SK-N-SH treated with all-trans-retinoic acid at 6 μM for 48 hours (cell line): ENCODE measurements at regions not wholly inside any gene's neighbourhood (a gene's known extent, or its start where the extent isn't known, plus 50 kb on each side); places are given as distances from the start of the nearest gene placed in this dataset.

Source experiments
- ATAC-seq: fragments of 200-7000 bp; cut with Tn5 transposase; 3 replicates; pipeline ENCODE4 v1.9.1; 2020; ENCODE audit warnings: mild to moderate bottlenecking, moderate library complexity
- BACH2 ChIP-seq: fragments of 250-450 bp; sonication (Bioruptor Pico); IDR thresholded peaks from 2 replicates; pipeline ENCODE4 v1.9.0; 2021; ENCODE audit warnings: mild to moderate bottlenecking, borderline replicate concordance
- CREB5 ChIP-seq: fragments of 250-450 bp; sonication (Bioruptor Pico); IDR thresholded peaks from 2 replicates; pipeline ENCODE4 v1.5.1; 2020; ENCODE audit warnings: low read depth, mild to moderate bottlenecking, moderate library complexity
- CSRNP3 ChIP-seq: fragments of 250-450 bp; sonication (Bioruptor Pico); IDR thresholded peaks from 2 replicates; pipeline ENCODE4 v1.5.1; 2021; ENCODE audit warnings: mild to moderate bottlenecking, moderate library complexity
- ESRRG ChIP-seq: fragments of 250-450 bp; sonication (Bioruptor Pico); IDR thresholded peaks from 2 replicates; pipeline ENCODE4 v1.6.1; 2021; ENCODE audit warnings: mild to moderate bottlenecking
- GLIS3 ChIP-seq: fragments of 250-450 bp; sonication (Bioruptor Pico); IDR thresholded peaks from 2 replicates; pipeline ENCODE4 v1.5.0; 2020; ENCODE audit warnings: mild to moderate bottlenecking, moderate library complexity
- POU6F1 ChIP-seq: fragments of 250-450 bp; sonication (Bioruptor Pico); IDR thresholded peaks from 2 replicates; pipeline ENCODE4 v1.8.0; 2021; ENCODE audit warnings: low read depth, mild to moderate bottlenecking, moderate library complexity, borderline replicate concordance
- PPARA ChIP-seq: fragments of 250-450 bp; sonication (Bioruptor Pico); IDR thresholded peaks from 2 replicates; pipeline ENCODE4 v1.5.0; 2020; ENCODE audit warnings: mild to moderate bottlenecking, borderline replicate concordance
- RARB ChIP-seq: fragments of 250-450 bp; sonication (Bioruptor Pico); IDR thresholded peaks from 2 replicates; pipeline ENCODE4 v1.8.0; 2021; ENCODE audit warnings: mild to moderate bottlenecking, moderate library complexity
- SNAI2 ChIP-seq: fragments of 250-450 bp; sonication (Bioruptor Pico); IDR thresholded peaks from 2 replicates; pipeline ENCODE4 v1.5.0; 2020; ENCODE audit warnings: mild to moderate bottlenecking, moderate library complexity
- TOX ChIP-seq: fragments of 250-450 bp; sonication (Bioruptor Pico); IDR thresholded peaks from 2 replicates; pipeline ENCODE4 v1.8.0; 2021; ENCODE audit warnings: mild to moderate bottlenecking, moderate library complexity, borderline replicate concordance
- TSHZ2 ChIP-seq: fragments of 250-450 bp; sonication (Bioruptor Pico); IDR thresholded peaks from 2 replicates; pipeline ENCODE4 v1.5.0; 2020; ENCODE audit warnings: mild to moderate bottlenecking, moderate library complexity
- ZC3H10 ChIP-seq: fragments of 250-450 bp; sonication (Bioruptor Pico); IDR thresholded peaks from 2 replicates; pipeline ENCODE4 v1.5.1; 2021; ENCODE audit warnings: mild to moderate bottlenecking, moderate library complexity
- ZFP3 ChIP-seq: fragments of 250-450 bp; sonication (Bioruptor Pico); IDR thresholded peaks from 2 replicates; pipeline ENCODE4 v1.5.0; 2020; ENCODE audit warnings: mild to moderate bottlenecking, moderate library complexity
- ZFP30 ChIP-seq: fragments of 450-650 bp; formaldehyde crosslinking; IDR thresholded peaks from 2 replicates; pipeline ENCODE4 v1.5.0; 2022; ENCODE audit warnings: mild to moderate bottlenecking, moderate library complexity
- ZNF70 ChIP-seq: fragments of 450-650 bp; formaldehyde crosslinking; IDR thresholded peaks from 2 replicates; pipeline ENCODE4 v1.5.0; 2020; ENCODE audit warnings: mild to moderate bottlenecking, moderate library complexity
- ZNF8 ChIP-seq: fragments of 450-650 bp; formaldehyde crosslinking; IDR thresholded peaks from 2 replicates; pipeline ENCODE4 v1.5.0; 2020; ENCODE audit warnings: mild to moderate bottlenecking, moderate library complexity

GRCh38 chr12:46071769-46072624, 81.6 kb upstream of the SCAF11 start:
- peak; percentile 97 for ATAC-seq
- TF ChIP-seq TOX (no peak), GLIS3 (CRISPR knock-in tag) (no peak)

GRCh38 chr12:46071335-46071734, 81.0 kb upstream of the SCAF11 start:
- ATAC-seq: 0 out of 3 replicates have a peak, but pooled peaks have one; percentile 18
- TF ChIP-seq RARB (CRISPR knock-in tag) (no peak), TSHZ2 (CRISPR knock-in tag) (no peak), GLIS3 (CRISPR knock-in tag) (no peak), ZNF70 (CRISPR knock-in tag) (no peak), CSRNP3 (no peak), CREB5 (CRISPR knock-in tag) (no peak)

- TF ChIP-seq PPARA (no peak), ZNF70 (CRISPR knock-in tag) (no peak), CSRNP3 (no peak)
- ATAC-seq: no peak
Observed at GRCh38 chr12:46067094-46067493, 76.7 kb upstream of the SCAF11 start.

GRCh38 chr12:46065412-46066166, 75.2 kb upstream of the SCAF11 start:
- ATAC-seq: no peak
- TF ChIP-seq ZC3H10 (CRISPR knock-in tag) (no peak), ZFP3 (CRISPR knock-in tag) (no peak), GLIS3 (CRISPR knock-in tag) (no peak), POU6F1 (CRISPR knock-in tag) (no peak), SNAI2 (CRISPR knock-in tag) (no peak), TOX (no peak), ZFP30 (no peak), CREB5 (CRISPR knock-in tag) (no peak), RARB (CRISPR knock-in tag) (no peak), ZNF8 (no peak), ESRRG (no peak), BACH2 (no peak)
